ENCODE measurements at regions not wholly inside any gene's neighbourhood (a gene's known extent, or its start where the extent isn't known, plus 50 kb on each side); places are given as distances from the start of the nearest gene placed in this dataset.

GRCh38 chr1:212233321-212233720, 51.9 kb upstream of the PPP2R5A start:
- no peak for TF ChIP-seq POLR2A (IDR thresholded peaks at IDR 0.05; ENCODE audit: low read depth, low read length)
- no peak for TF ChIP-seq CTCF (conservative IDR thresholded peaks at IDR 0.05; ENCODE audit: low read depth, low read length)
- TF ChIP-seq CHD1 (IDR thresholded peaks at IDR 0.05; ENCODE audit: low read depth, low read length), result no peak
- no peak for TF ChIP-seq USF2 (IDR thresholded peaks at IDR 0.05; ENCODE audit: low read depth, low read length)
- no peak for TF ChIP-seq FOS (IDR thresholded peaks at IDR 0.05; ENCODE audit: low read depth, low read length)
- no peak for TF ChIP-seq BHLHE40 (IDR thresholded peaks at IDR 0.05; ENCODE audit: low read depth, low read length)
